Ishikawa (cell line): ENCODE measurements at regions not wholly inside any gene's neighbourhood (a gene's known extent, or its start where the extent isn't known, plus 50 kb on each side); places are given as distances from the start of the nearest gene placed in this dataset.

Source experiments
- CEBPB ChIP-seq: IDR thresholded peaks from 2 replicates; pipeline ENCODE4 v1.6.1; 2012
- CREB1 ChIP-seq: IDR thresholded peaks from 2 replicates; pipeline ENCODE4 v1.6.1; 2012; ENCODE audit warnings: low read depth
- EP300 ChIP-seq: IDR thresholded peaks from 2 replicates; pipeline ENCODE4 v1.6.1; 2012; ENCODE audit warnings: borderline replicate concordance
- FOXM1 ChIP-seq: IDR thresholded peaks from 2 replicates; pipeline ENCODE4 v1.6.1; 2012; ENCODE audit warnings: low read depth, borderline replicate concordance

- TF ChIP-seq CEBPB (no peak), EP300 (no peak), FOXM1 (no peak), CREB1 (no peak)
These were observed 572.3 kb downstream of the EPHA3 start for GRCh38 chr3:89679686-89680085.
